ENCODE measurements at regions not wholly inside any gene's neighbourhood (a gene's known extent, or its start where the extent isn't known, plus 50 kb on each side); places are given as distances from the start of the nearest gene placed in this dataset.

DNA sequence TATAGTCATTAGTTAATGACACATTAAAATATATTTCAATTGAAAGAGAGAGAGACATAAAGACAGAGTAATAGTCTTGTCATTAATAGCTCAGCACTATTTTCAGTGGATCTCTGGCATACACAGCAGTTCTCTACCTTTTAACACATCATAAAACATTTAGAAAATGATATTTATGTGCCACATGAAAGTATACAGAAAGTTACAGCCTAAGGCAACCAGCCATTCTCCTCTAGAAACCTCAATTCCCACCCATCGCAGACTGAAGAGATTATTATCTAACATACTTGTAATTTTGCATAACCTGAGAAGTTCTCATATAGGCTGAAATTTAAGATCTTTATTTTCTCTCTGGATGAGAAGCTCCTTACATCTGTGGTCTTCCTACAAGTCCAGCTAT is 58.7 kb upstream of the FAM83B start:
- ATAC-seq: no peak
- Mint-ChIP-seq H3K4me1 (no peaks in the 10 kb centered on the region), H3K9me3 (peaks cover 0 to 18% (median 3%) of the 10 kb centered on the region in 11 donors)

More for the DNA sequence above, 58.7 kb upstream of the FAM83B start:
- Histone ChIP-seq H3K27ac (ENCODE audit: low read depth, low read length) (no peak overlapping the region), H3K9me3 (ENCODE audit: control insufficient read depth in 2 of 3, low read length in 3 of 3) (no peaks in the 10 kb centered on the region), H3K4me1 (ENCODE audit: control insufficient read depth in 2 of 2, insufficient read depth in 2 of 2, low read length in 2 of 2) (no peaks in the 10 kb centered on the region), H3K27me3 (ENCODE audit: control insufficient read depth in 2 of 2, insufficient read depth in 2 of 2, low read length in 2 of 2) (no peaks in the 10 kb centered on the region), H3K36me3 (ENCODE audit: control insufficient read depth in 2 of 3, insufficient read depth in 3 of 3, low read length in 3 of 3) (no peaks in the 10 kb centered on the region), H3K4me3 (ENCODE audit: low read length) (no peak overlapping the region)
- CTCF ChIA-PET: no interaction called here
- POLR2A ChIA-PET: no interaction called here
- intact Hi-C loops (cut with micrococcal nuclease): no loop called here
- no peak overlapping the region for H3K4me3 Mint-ChIP-seq
- no peaks in the 10 kb centered on the region for H3K27me3 Mint-ChIP-seq
- no peaks in the 10 kb centered on the region for H3K36me3 Mint-ChIP-seq
- DNase-seq: no peak
- no peak overlapping the region for H3K27ac Mint-ChIP-seq
